ENCODE measurements at regions not wholly inside any gene's neighbourhood (a gene's known extent, or its start where the extent isn't known, plus 50 kb on each side); places are given as distances from the start of the nearest gene placed in this dataset.

- no peak for DNase-seq
These were observed 108.1 kb upstream of the SPRY1 start for GRCh38 chr4:123288309-123289025.

DNA sequence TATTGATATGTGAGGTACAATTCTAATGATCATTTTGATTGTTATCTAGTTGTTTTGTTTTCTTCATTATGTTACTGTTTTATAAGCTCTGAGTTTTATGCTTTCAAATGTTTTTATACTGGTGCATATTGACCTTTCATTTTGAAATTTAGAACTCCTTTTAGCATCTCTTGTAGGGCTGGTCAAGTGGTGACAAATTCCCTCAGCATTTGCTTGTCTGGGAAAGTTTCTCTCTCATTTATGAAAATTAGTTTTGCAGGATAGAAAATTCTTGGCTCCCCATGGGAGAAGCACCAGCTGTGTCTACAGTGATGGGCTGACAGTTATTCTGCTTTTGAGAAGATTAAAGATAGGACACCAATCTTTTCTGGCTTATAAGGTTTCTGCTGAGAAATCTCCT is 105.3 kb upstream of the SPRY1 start:
- no peak for DNase-seq

GRCh38 chr4:123297836-123298235 is 98.8 kb upstream of the SPRY1 start:
- no peak for DNase-seq

DNA sequence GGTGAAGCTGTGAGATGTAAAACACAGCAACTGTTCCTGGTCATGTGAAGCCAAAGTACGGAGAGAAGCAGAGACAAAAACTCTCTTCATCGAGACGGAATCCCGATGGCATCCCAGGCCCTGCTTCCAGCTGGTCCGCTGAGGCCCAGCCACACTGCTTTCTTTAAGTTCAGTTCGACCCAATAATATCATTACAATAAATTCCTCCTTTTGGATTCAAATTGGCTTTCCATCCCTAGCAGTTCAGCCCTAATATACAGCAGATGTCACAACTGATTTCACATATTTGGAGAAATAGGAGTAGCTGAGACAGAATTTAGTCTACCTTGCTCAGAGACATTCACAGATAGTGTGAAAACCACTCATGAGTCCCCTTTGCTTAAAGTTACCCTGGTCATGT is 98.3 kb upstream of the SPRY1 start:
- DNase-seq, result no peak

- no peak for DNase-seq
These were observed 97.8 kb upstream of the SPRY1 start for GRCh38 chr4:123298801-123299200.

DNA sequence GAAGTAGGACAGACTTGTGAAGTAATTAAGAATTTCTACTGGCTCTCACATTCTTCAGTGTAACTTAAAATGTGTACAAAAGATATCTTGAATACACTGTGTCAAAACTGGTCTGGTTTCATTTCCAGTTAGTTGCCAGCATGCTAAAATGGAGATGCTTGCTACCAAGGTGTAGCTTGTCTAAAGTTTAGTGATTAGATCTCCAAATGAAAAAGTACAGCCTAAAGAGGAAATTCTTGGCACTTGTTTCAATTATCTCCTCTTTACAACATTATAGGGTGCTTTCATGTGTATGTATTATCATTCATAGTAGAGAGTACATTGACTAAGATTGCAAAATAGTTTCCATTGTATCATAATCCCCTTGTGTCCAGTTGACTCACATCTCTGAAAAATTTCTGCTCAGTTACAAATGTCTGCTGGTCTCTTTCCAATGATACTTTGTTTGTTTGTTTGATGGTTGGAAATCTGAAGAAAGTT is 97.3 kb upstream of the SPRY1 start:
- DNase-seq, result no peak

GRCh38 chr4:123300222-123301039 is 96.2 kb upstream of the SPRY1 start:
- no peak for DNase-seq

DNA sequence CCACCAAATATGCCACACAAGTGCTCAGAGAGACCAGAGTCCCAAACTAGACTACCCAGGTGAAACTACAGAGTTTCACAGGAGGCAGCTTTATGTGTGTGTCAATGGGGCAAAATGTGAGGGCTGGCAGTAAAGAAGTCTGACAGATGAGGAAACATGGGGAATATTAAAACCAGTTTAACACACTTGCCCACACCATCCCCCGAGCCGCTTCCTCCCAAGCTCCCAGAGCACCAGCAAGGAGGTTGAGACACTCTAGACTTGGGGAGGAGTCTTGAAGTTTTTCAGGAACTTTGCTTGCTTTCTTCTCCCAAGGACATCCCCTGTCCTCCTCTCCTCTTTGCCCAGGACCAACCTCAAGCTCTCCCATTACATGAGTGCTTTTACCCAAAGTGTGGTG is 94.7 kb upstream of the SPRY1 start:
- DNase-seq, result no peak

GRCh38 chr4:123304151-123304964 is 92.2 kb upstream of the SPRY1 start:
- DNase-seq, result peak; percentile 32

- DNase-seq, result no peak
These were observed 90.9 kb upstream of the SPRY1 start for GRCh38 chr4:123305736-123306135.

GRCh38 chr4:123306769-123307168 is 89.8 kb upstream of the SPRY1 start:
- no peak for DNase-seq

GRCh38 chr4:123308667-123309066 is 87.9 kb upstream of the SPRY1 start:
- no peak for DNase-seq

GRCh38 chr4:123312116-123312515 is 84.5 kb upstream of the SPRY1 start:
- DNase-seq, result no peak

DNA sequence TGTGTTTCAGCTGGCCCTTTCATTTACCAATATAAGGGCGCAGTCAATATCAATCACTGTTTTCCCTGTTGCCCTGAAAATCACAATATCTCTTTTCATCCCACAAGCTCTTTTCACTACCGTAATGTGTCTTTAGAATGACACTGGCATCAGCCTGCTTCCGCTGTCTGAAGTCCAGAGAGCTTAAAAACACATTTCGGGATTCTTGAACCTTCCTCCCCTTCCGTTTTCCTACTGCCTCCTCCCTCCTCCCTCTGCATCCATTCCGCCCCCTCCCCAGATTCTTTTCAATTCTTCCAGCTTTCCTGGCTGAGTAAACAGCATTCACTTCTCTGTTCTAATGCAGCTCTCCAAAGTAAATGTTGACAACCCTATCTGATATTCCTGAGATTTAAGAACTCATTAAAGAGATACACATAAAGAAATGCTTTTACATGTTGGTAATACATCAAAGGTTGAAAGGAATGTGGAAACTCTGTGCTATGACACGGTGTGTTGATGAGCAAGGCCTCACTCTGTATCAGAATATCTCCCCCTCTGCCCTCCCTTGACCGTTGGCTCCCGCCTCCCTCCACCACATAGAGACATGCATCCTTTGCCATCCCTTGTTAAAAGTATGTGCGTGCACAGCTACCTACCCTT is 83.5 kb upstream of the SPRY1 start:
- no peak for DNase-seq

DNA sequence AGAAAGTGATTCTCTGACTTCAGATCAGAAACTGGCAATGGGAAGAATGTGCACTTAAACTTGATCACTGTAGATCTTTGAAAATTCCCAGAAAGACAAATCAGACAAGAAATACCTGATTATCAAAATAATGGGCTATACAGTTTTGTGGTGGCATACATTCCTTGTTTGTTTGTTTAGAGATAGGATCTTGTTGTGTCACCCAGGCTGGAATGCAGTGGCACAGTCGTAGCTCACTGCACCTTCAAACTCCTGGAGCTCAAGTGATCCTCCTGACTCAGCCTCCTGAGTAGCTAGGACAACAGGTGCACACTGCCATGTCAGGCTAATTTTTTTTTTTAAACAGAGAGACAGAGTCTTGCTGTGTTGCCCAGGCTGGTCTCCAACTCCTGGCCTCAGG is 81.0 kb upstream of the SPRY1 start:
- no peak for DNase-seq

GRCh38 chr4:123317211-123317610 is 79.4 kb upstream of the SPRY1 start:
- no peak for DNase-seq

DNA sequence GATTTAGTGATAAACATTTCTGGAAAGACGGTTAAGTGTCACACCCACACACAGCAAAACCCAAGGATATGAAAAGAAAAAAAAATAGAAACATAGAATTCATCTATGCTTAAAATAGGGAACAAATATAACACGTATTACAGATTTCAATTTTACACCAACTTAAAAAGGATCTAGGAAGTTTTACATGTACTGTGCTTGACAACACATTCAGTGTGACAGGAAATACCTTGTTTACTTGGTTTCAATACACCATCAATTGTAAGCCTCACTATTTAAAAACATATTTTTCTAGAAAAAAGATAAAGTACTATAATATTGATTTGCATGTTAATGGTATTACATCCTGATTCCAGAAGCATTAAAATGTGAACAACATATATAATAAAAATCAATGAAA is 77.0 kb upstream of the SPRY1 start:
- no peak for DNase-seq

DNA sequence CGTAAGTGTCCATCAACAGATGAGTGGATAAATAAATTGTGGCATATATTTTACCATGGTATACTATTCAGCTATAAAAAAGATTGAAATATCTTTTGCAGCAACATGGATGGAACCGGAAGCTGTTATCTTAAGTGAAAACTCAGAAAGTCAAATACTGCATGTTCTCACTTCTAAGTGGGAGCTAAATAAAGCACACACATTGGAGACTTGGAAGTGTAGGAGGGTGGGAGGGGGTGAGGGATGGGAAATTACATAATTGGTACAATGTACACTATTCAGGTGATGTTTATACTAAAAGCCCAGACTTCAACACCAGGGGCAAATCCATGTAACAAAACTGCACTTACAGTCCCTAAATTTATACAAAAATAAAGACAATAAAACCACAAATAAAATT is 72.6 kb upstream of the SPRY1 start:
- DNase-seq, result no peak

GRCh38 chr4:123325241-123325681 is 71.3 kb upstream of the SPRY1 start:
- DNase-seq, result no peak

GRCh38 chr4:123327346-123327745 is 69.2 kb upstream of the SPRY1 start:
- no peak for DNase-seq

GRCh38 chr4:123327846-123328429 is 68.7 kb upstream of the SPRY1 start:
- no peak for DNase-seq

- DNase-seq, result no peak
These were observed 57.9 kb upstream of the SPRY1 start for GRCh38 chr4:123338715-123339114.

Data from NCI-H748 treated with DMSO at 0.1 percent for 48 hours (cell line).